HepG2 (cell line): ENCODE measurements at regions not wholly inside any gene's neighbourhood (a gene's known extent, or its start where the extent isn't known, plus 50 kb on each side); places are given as distances from the start of the nearest gene placed in this dataset.

ENCODE experiments used
- ATAC-seq: fragments of 200-7000 bp; cut with Tn5 transposase; 3 replicates; pipeline ENCODE4 v1.9.1; 2020; ENCODE audit warnings: mild to moderate bottlenecking, moderate library complexity
- BruUV-seq: library from RNA; stranded (reverse); fragments of 400-500 nt; replicated peaks from 2 replicates; lab custom pipeline; 2021; lab: Mats Ljungman, UMichigan
- CTCF ChIA-PET: fragments of 300-600 bp; formaldehyde crosslinking; extraction: SDS; loops from one replicate; lab custom pipeline; 2021; ENCODE audit warnings: low total read pairs, inconsistent platforms, low intra/inter-chr PET ratio; lab: Yijun Ruan, JAX
- POLR2A ChIA-PET: fragments of 350-600 bp; sonication (Branson Sonifier 250); formaldehyde crosslinking; loops from one replicate; lab custom pipeline; 2020; ENCODE audit warnings: antibody characterized with exemption, inconsistent platforms; lab: Yijun Ruan, JAX
- DNase-seq: peaks from one replicate; pipeline ENCODE4 v3.0.0-alpha.2; 2015; ENCODE audit warnings: low spot score
- FAIRE-seq: peaks from 3 replicates; lab custom pipeline; 2011; peaks lifted over from hg19 to GRCh38; lab: Jason Lieb, UNC
- H2AFZ ChIP-seq: one replicate; pipeline ENCODE4 v1.6.1; 2011; ENCODE audit warnings: low read length, inconsistent platforms
- H3K27ac ChIP-seq: fragments of 300-600 bp; 3 replicates; pipeline ENCODE4 v1.8.0; 2011; ENCODE audit warnings: mixed run types, mild to moderate bottlenecking, mixed read lengths, low read length, inconsistent platforms; ENCODE audit not compliant: insufficient read depth; ENCODE audit errors: extremely low read length
- H3K27me3 ChIP-seq, 2 experiments: fragments of 200-600 bp in 1 of 2; 2 replicates in 1 of 2; 3 replicates in 1 of 2; pipeline versions ENCODE4 v1.6.0 to v1.8.0; 2011; ENCODE audit warnings: low read length in 2 of 2, mild to moderate bottlenecking in 2 of 2, moderate library complexity in 2 of 2, inconsistent platforms in 1 of 2; ENCODE audit not compliant: insufficient read depth in 2 of 2, control insufficient read depth in 1 of 2
- H3K36me3 ChIP-seq, 2 experiments: fragments of 200-600 bp in 1 of 2; replicated peaks in 1 of 2; 2 replicates in 1 of 2; 3 replicates in 1 of 2; pipeline versions ENCODE4 v1.5.1 to v1.8.0; 2011; ENCODE audit warnings: low read length in 2 of 2, inconsistent platforms in 1 of 2; ENCODE audit not compliant: insufficient read depth in 2 of 2, control insufficient read depth in 1 of 2
- H3K4me1 ChIP-seq: 2 replicates; pipeline ENCODE4 v1.5.1; 2012; ENCODE audit warnings: low read length, inconsistent platforms; ENCODE audit not compliant: insufficient read depth
- H3K4me2 ChIP-seq: 2 replicates; pipeline ENCODE4 v1.6.0; 2011; ENCODE audit warnings: low read depth, low read length, inconsistent platforms
- H3K4me3 ChIP-seq, 3 experiments: fragments of 200-600 bp in 1 of 3; sonication (generic), shearing (Covaris generic) in 1 of 3; replicated peaks in 1 of 3; 2 replicates each; pipeline ENCODE4 v1.5.1; 2011 to 2016; ENCODE audit warnings: low read length in 3 of 3, inconsistent platforms in 2 of 3, low read depth in 2 of 3, mild to moderate bottlenecking in 2 of 3, control low read depth in 1 of 3, mixed read lengths in 1 of 3; ENCODE audit not compliant: insufficient read depth in 1 of 3
- H3K79me2 ChIP-seq: one replicate; pipeline ENCODE4 v1.6.1; 2011; ENCODE audit warnings: low read length, inconsistent platforms; ENCODE audit not compliant: insufficient read depth
- H3K9ac ChIP-seq: 2 replicates; pipeline ENCODE4 v1.6.0; 2011; ENCODE audit warnings: mild to moderate bottlenecking, low read depth, low read length, inconsistent platforms; ENCODE audit not compliant: insufficient read depth
- H3K9me3 ChIP-seq: 2 replicates; pipeline ENCODE4 v1.5.1; 2012; ENCODE audit warnings: mild to moderate bottlenecking, low read length
- H4K20me1 ChIP-seq: 2 replicates; pipeline ENCODE4 v1.6.0; 2011; ENCODE audit warnings: inconsistent platforms, mild to moderate bottlenecking, low read length, moderate library complexity; ENCODE audit not compliant: insufficient read depth
- AGO1 ChIP-seq: fragments of 200-400 bp; formaldehyde crosslinking; IDR thresholded peaks from 2 replicates; pipeline ENCODE4 v1.6.1; 2017; ENCODE audit warnings: mild to moderate bottlenecking, low read depth, low read length, moderate library complexity; ENCODE audit not compliant: poor library complexity, severe bottlenecking
- ASH2L ChIP-seq: fragments of 300-600, 200-600 bp; sonication (generic); IDR thresholded peaks from 2 replicates; pipeline ENCODE4 v1.7.0; 2017; ENCODE audit warnings: low read depth, mild to moderate bottlenecking, moderate library complexity, mixed read lengths, low read length; ENCODE audit not compliant: insufficient read length
- CBFB ChIP-seq: sonication (generic); formaldehyde crosslinking; IDR thresholded peaks from 2 replicates; pipeline ENCODE4 v1.4.0; 2020; ENCODE audit warnings: missing genetic modification reagents
- CREB3 ChIP-seq: sonication (generic); formaldehyde crosslinking; IDR thresholded peaks from 2 replicates; pipeline ENCODE4 v1.5.0; 2020; ENCODE audit warnings: missing genetic modification reagents
- FOXP4 ChIP-seq: sonication (generic); formaldehyde crosslinking; IDR thresholded peaks from 2 replicates; pipeline ENCODE4 v1.4.0; 2020; ENCODE audit warnings: missing genetic modification reagents
- KMT2A ChIP-seq: sonication (generic); formaldehyde crosslinking; IDR thresholded peaks from 2 replicates; pipeline ENCODE4 v1.4.0; 2020; ENCODE audit warnings: missing genetic modification reagents
- MAFG ChIP-seq: sonication (generic); formaldehyde crosslinking; IDR thresholded peaks from 2 replicates; pipeline ENCODE4 v1.5.1; 2020; ENCODE audit warnings: mild to moderate bottlenecking, missing genetic modification reagents
- NR2C2 ChIP-seq: sonication (generic); formaldehyde crosslinking; IDR thresholded peaks from 2 replicates; pipeline ENCODE4 v1.4.0; 2020; ENCODE audit warnings: missing genetic modification reagents, mild to moderate bottlenecking, moderate library complexity, borderline replicate concordance
- SRSF9 ChIP-seq: fragments of 200-400 bp; formaldehyde crosslinking; IDR thresholded peaks from 2 replicates; pipeline ENCODE4 v1.6.1; 2018; ENCODE audit warnings: borderline replicate concordance, mild to moderate bottlenecking, low read depth, low read length; ENCODE audit not compliant: insufficient read depth, poor library complexity, severe bottlenecking
- TERF1 ChIP-seq: sonication (generic); formaldehyde crosslinking; IDR thresholded peaks from 2 replicates; pipeline ENCODE4 v1.8.0; 2022; ENCODE audit warnings: mild to moderate bottlenecking, missing genetic modification reagents, moderate library complexity
- ZFP82 ChIP-seq: sonication (generic); formaldehyde crosslinking; IDR thresholded peaks from 2 replicates; pipeline ENCODE4 v1.5.1; 2020; ENCODE audit warnings: mild to moderate bottlenecking, missing genetic modification reagents, borderline replicate concordance
- ZFY ChIP-seq: sonication (generic); formaldehyde crosslinking; IDR thresholded peaks from 2 replicates; pipeline ENCODE4 v1.4.0; 2020; ENCODE audit warnings: missing genetic modification reagents
- WGBS: methylation state at CpG from one replicate; pipeline ENCODE4 v1.1.6; 2017; ENCODE audit warnings: low lambda C conversion rate; 5-methylcytosine and 5-hydroxymethylcytosine counted together
- in situ Hi-C: cut with HindIII; loops from 2 replicates; pipeline ENCODE4 v1.10.0; 2017; ENCODE audit warnings: low pct_unique_long_range_greater_than_20kb; ENCODE audit not compliant: extremely low pct_ligation_motif_present
- intact Hi-C: fragments of 100-400 bp; cut with micrococcal nuclease; formaldehyde crosslinking; loops from one replicate; pipeline ENCODE4 v1.10.0; 2022; ENCODE audit not compliant: unreplicated experiment
- TF ChIP-seq, protein P1 (sequence below), 2 experiments: IDR thresholded peaks; 2 replicates each; pipeline ENCODE4 v1.6.1; 2011 to 2012; ENCODE audit warnings: low read length in 2 of 2, borderline replicate concordance in 1 of 2, low read depth in 1 of 2, mild to moderate bottlenecking in 1 of 2, moderate library complexity in 1 of 2

DNA sequence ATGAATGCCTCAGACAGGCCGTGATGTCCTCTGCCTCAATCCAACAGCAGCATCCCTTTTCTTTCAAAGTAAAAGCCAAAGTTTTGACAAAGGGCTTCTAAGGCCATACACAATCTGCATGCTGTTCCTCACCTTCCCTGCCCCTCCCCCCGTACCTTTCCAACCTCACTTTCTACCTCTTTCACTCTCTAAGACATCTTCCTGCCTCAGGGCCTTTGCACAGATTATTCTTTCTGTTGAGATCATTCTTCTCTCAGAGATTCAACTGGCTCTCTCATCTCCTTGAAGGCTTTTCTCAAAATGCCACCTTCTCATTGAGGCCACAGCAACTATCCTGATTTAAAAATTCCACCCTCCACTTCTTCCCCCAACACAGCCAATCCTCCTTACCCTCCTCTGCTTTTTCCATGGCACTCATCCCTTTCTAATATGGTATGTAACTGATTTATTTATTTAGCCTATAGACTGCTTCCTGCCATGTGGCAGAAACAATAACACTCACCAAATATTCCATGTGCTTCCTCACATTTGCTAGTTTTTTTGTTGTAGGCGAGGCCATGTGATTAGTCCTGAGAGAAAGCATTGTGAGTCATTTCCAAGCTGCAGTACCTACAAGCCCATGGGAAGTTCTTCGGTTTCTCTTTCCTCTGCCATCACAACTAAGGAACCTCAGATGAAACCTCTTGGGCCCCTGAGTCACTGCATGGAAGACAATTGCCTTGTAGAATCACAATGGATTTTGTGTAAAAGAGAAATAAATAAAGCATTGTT, 58.7 kb upstream of the GADD45A start:
- no peak overlapping the region for H3K9ac ChIP-seq
- CTCF ChIA-PET, result no interaction called here
- WGBS, result 57% methylated on average over 4 of the region's 4 CpGs
- ATAC-seq (no peak), DNase-seq (no peak), FAIRE-seq (no peak)
- no peak overlapping the region for H3K27ac ChIP-seq
- H3K27me3 ChIP-seq, result 0 out of 5 replicates have a peak, but pooled peaks cover 0 to 7% of the 10 kb centered on the region in 2 experiments
- intact Hi-C loops (no loop called here), in situ Hi-C loops (no loop called here)
- H3K4me3 ChIP-seq, result no peak overlapping the region
- peaks cover under 1% of the 10 kb centered on the region; the same call in 1 of the 2 replicates for H3K4me1 ChIP-seq
- H3K4me2 ChIP-seq, result no peak overlapping the region
- H2AFZ ChIP-seq, result no peak overlapping the region
- POLR2A ChIA-PET, result no interaction called here
- H3K36me3 ChIP-seq, result no peaks in the 10 kb centered on the region
- no peaks in the 10 kb centered on the region for H4K20me1 ChIP-seq
- TF ChIP-seq ASH2L (no peak), SRSF9 (no peak), ZFY (no peak), MAFG (CRISPR knock-in tag) (no peak), CREB3 (CRISPR knock-in tag) (no peak), TERF1 (CRISPR knock-in tag) (no peak), AGO1 (no peak), ZFP82 (CRISPR knock-in tag) (no peak), KMT2A (CRISPR knock-in tag) (no peak), CBFB (CRISPR knock-in tag) (no peak), NR2C2 (CRISPR knock-in tag) (no peak), FOXP4 (CRISPR knock-in tag) (no peak)
- TF ChIP-seq, protein P1, sequence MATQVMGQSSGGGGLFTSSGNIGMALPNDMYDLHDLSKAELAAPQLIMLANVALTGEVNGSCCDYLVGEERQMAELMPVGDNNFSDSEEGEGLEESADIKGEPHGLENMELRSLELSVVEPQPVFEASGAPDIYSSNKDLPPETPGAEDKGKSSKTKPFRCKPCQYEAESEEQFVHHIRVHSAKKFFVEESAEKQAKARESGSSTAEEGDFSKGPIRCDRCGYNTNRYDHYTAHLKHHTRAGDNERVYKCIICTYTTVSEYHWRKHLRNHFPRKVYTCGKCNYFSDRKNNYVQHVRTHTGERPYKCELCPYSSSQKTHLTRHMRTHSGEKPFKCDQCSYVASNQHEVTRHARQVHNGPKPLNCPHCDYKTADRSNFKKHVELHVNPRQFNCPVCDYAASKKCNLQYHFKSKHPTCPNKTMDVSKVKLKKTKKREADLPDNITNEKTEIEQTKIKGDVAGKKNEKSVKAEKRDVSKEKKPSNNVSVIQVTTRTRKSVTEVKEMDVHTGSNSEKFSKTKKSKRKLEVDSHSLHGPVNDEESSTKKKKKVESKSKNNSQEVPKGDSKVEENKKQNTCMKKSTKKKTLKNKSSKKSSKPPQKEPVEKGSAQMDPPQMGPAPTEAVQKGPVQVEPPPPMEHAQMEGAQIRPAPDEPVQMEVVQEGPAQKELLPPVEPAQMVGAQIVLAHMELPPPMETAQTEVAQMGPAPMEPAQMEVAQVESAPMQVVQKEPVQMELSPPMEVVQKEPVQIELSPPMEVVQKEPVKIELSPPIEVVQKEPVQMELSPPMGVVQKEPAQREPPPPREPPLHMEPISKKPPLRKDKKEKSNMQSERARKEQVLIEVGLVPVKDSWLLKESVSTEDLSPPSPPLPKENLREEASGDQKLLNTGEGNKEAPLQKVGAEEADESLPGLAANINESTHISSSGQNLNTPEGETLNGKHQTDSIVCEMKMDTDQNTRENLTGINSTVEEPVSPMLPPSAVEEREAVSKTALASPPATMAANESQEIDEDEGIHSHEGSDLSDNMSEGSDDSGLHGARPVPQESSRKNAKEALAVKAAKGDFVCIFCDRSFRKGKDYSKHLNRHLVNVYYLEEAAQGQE (IDR thresholded peaks at IDR 0.05; ENCODE audit: borderline replicate concordance in 1 of 2, low read depth in 1 of 2, low read length in 2 of 2), result no peak
- BruUV-seq, result no TSS peak
- H3K9me3 ChIP-seq, result no peaks in the 10 kb centered on the region
- no peaks in the 10 kb centered on the region for H3K79me2 ChIP-seq
